Astrocyte (in vitro differentiated cells and primary cell): ENCODE measurements at regions not wholly inside any gene's neighbourhood (a gene's known extent, or its start where the extent isn't known, plus 50 kb on each side); places are given as distances from the start of the nearest gene placed in this dataset.

ENCODE experiments used
- DNase-seq: peaks from one replicate; pipeline ENCODE4 v3.0.0-alpha.2; 2010; ENCODE audit warnings: low read depth
- FAIRE-seq: peaks from 2 replicates; lab custom pipeline; 2011; peaks lifted over from hg19 to GRCh38; lab: Jason Lieb, UNC
- H2AFZ ChIP-seq: 2 replicates; pipeline ENCODE4 v1.6.0; 2012; ENCODE audit warnings: low read depth, low read length, inconsistent platforms
- H3K27ac ChIP-seq: 2 replicates; pipeline ENCODE4 v1.5.1; 2011; ENCODE audit warnings: low read depth, low read length, inconsistent platforms
- H3K27me3 ChIP-seq: 2 replicates; pipeline ENCODE4 v1.6.0; 2011; ENCODE audit warnings: low read length, inconsistent platforms; ENCODE audit not compliant: insufficient read depth
- H3K36me3 ChIP-seq: 2 replicates; pipeline ENCODE4 v1.5.1; 2011; ENCODE audit warnings: low read length, inconsistent platforms; ENCODE audit not compliant: insufficient read depth
- H3K4me1 ChIP-seq: 2 replicates; pipeline ENCODE4 v1.5.1; 2011; ENCODE audit warnings: low read length, inconsistent platforms; ENCODE audit not compliant: insufficient read depth
- H3K4me2 ChIP-seq: 2 replicates; pipeline ENCODE4 v1.6.0; 2012; ENCODE audit warnings: low read length, inconsistent platforms
- H3K4me3 ChIP-seq: 2 replicates; pipeline ENCODE4 v1.5.1; 2011; ENCODE audit warnings: low read depth, mild to moderate bottlenecking, low read length, inconsistent platforms; ENCODE audit not compliant: insufficient read depth
- H3K79me2 ChIP-seq: 2 replicates; pipeline ENCODE4 v1.6.0; 2012; ENCODE audit warnings: mild to moderate bottlenecking, low read length, inconsistent platforms; ENCODE audit not compliant: insufficient read depth
- H3K9ac ChIP-seq: 2 replicates; pipeline ENCODE4 v1.6.0; 2012; ENCODE audit warnings: mild to moderate bottlenecking, low read length, inconsistent platforms
- H3K9me3 ChIP-seq: 2 replicates; pipeline ENCODE4 v1.5.1; 2012; ENCODE audit warnings: low read depth, mild to moderate bottlenecking, low read length, inconsistent platforms; ENCODE audit not compliant: insufficient read depth
- H4K20me1 ChIP-seq: 2 replicates; pipeline ENCODE4 v1.6.0; 2012; ENCODE audit warnings: low read length, inconsistent platforms; ENCODE audit not compliant: insufficient read depth
- H3K27ac Mint-ChIP-seq: one replicate; pipeline ENCODE4 v1.8.0; 2021; ENCODE audit warnings: mild to moderate bottlenecking, mixed read lengths; ENCODE audit not compliant: unreplicated experiment
- H3K27me3 Mint-ChIP-seq: one replicate; pipeline ENCODE4 v1.8.0; 2021; ENCODE audit warnings: low read depth, mixed read lengths; ENCODE audit not compliant: unreplicated experiment
- H3K36me3 Mint-ChIP-seq: one replicate; pipeline ENCODE4 v1.8.0; 2021; ENCODE audit warnings: low read depth, mixed read lengths; ENCODE audit not compliant: unreplicated experiment
- H3K4me1 Mint-ChIP-seq: one replicate; pipeline ENCODE4 v1.8.0; 2021; ENCODE audit warnings: low read depth, mixed read lengths; ENCODE audit not compliant: unreplicated experiment
- H3K4me3 Mint-ChIP-seq: one replicate; pipeline ENCODE4 v1.8.0; 2021; ENCODE audit warnings: mild to moderate bottlenecking, moderate library complexity, mixed read lengths; ENCODE audit not compliant: unreplicated experiment
- H3K9me3 Mint-ChIP-seq: one replicate; pipeline ENCODE4 v1.8.0; 2021; ENCODE audit warnings: mild to moderate bottlenecking, mixed read lengths; ENCODE audit not compliant: unreplicated experiment
- CTCF ChIP-seq: IDR thresholded peaks from 2 replicates; pipeline ENCODE4 v1.5.1; 2011; ENCODE audit warnings: low read depth, mild to moderate bottlenecking, inconsistent platforms, low read length, moderate library complexity; ENCODE audit not compliant: insufficient read depth
- EZH2 ChIP-seq: IDR thresholded peaks from 2 replicates; pipeline ENCODE4 v1.6.1; 2012; ENCODE audit warnings: mild to moderate bottlenecking, low read length, inconsistent platforms; ENCODE audit not compliant: insufficient read depth

GRCh38 chr9:12351293-12352044 is 341.7 kb upstream of the TYRP1 start:
- no peaks in the 10 kb centered on the region for H3K9me3 Mint-ChIP-seq

GRCh38 chr9:12352045-12352315 is 341.2 kb upstream of the TYRP1 start:
- Mint-ChIP-seq H3K36me3 (no peaks in the 10 kb centered on the region), H3K4me1 (no peaks in the 10 kb centered on the region), H3K9me3 (no peaks in the 10 kb centered on the region), H3K4me3 (no peak overlapping the region), H3K27ac (no peak overlapping the region), H3K27me3 (no peaks in the 10 kb centered on the region)
- H3K27me3 ChIP-seq: no peaks in the 10 kb centered on the region
- DNase-seq (no peak), FAIRE-seq (no peak)
- no peaks in the 10 kb centered on the region for H3K4me1 ChIP-seq
- no peak overlapping the region for H2AFZ ChIP-seq
- no peaks in the 10 kb centered on the region for H3K79me2 ChIP-seq
- TF ChIP-seq CTCF: no peak
- no peak for TF ChIP-seq EZH2
- H3K27ac ChIP-seq: no peak overlapping the region
- no peaks in the 10 kb centered on the region for H3K36me3 ChIP-seq
- H3K4me3 ChIP-seq: no peak overlapping the region
- no peak overlapping the region for H3K9ac ChIP-seq
- H3K4me2 ChIP-seq: no peak overlapping the region
- H4K20me1 ChIP-seq: no peaks in the 10 kb centered on the region
- no peaks in the 10 kb centered on the region for H3K9me3 ChIP-seq

More at GRCh38 chr9:12351293-12352044, 341.7 kb upstream of the TYRP1 start:
- no peak for TF ChIP-seq CTCF
- no peak for TF ChIP-seq EZH2
- FAIRE-seq: no peak
- H3K27me3 ChIP-seq: no peaks in the 10 kb centered on the region
- H3K79me2 ChIP-seq: no peaks in the 10 kb centered on the region
- Mint-ChIP-seq H3K4me3 (no peak overlapping the region), H3K27me3 (no peaks in the 10 kb centered on the region), H3K27ac (no peak overlapping the region), H3K4me1 (no peaks in the 10 kb centered on the region), H3K36me3 (no peaks in the 10 kb centered on the region)
- no peaks in the 10 kb centered on the region for H3K9me3 ChIP-seq
- H3K4me3 ChIP-seq: no peak overlapping the region
- no peak overlapping the region for H3K27ac ChIP-seq
- DNase-seq: no peak
- no peaks in the 10 kb centered on the region for H3K4me1 ChIP-seq
- H3K4me2 ChIP-seq: no peak overlapping the region
- H3K9ac ChIP-seq: no peak overlapping the region
- H4K20me1 ChIP-seq: no peaks in the 10 kb centered on the region
- H2AFZ ChIP-seq: no peak overlapping the region
- H3K36me3 ChIP-seq: no peaks in the 10 kb centered on the region

GRCh38 chr9:12363439-12363838 is 329.7 kb upstream of the TYRP1 start:
- Histone ChIP-seq H3K4me3 (no peak overlapping the region), H3K27me3 (no peaks in the 10 kb centered on the region), H4K20me1 (no peaks in the 10 kb centered on the region), H3K4me2 (no peak overlapping the region), H3K4me1 (no peaks in the 10 kb centered on the region), H3K79me2 (no peaks in the 10 kb centered on the region), H3K9me3 (no peaks in the 10 kb centered on the region), H2AFZ (no peak overlapping the region), H3K9ac (no peak overlapping the region), H3K27ac (no peak overlapping the region), H3K36me3 (no peaks in the 10 kb centered on the region)
- TF ChIP-seq EZH2 (no peak), CTCF (no peak)
- DNase-seq (no peak), FAIRE-seq (no peak)
- H3K4me3 Mint-ChIP-seq: no peak overlapping the region
- no peaks in the 10 kb centered on the region for H3K36me3 Mint-ChIP-seq
- no peaks in the 10 kb centered on the region for H3K27me3 Mint-ChIP-seq
- H3K9me3 Mint-ChIP-seq: no peaks in the 10 kb centered on the region
- H3K4me1 Mint-ChIP-seq: no peaks in the 10 kb centered on the region
- no peak overlapping the region for H3K27ac Mint-ChIP-seq
